OCI-LY7 (cell line): ENCODE measurements at regions not wholly inside any gene's neighbourhood (a gene's known extent, or its start where the extent isn't known, plus 50 kb on each side); places are given as distances from the start of the nearest gene placed in this dataset.
"Not testable (repeated sequence)": the region's sequence is repeated elsewhere in the genome, so short reads cannot be mapped to it uniquely, and the experiment has no call there.

Experiments used
- BruUV-seq: library from RNA; stranded (reverse); fragments of 400-500 nt; replicated peaks from 2 replicates; lab custom pipeline; 2021; lab: Mats Ljungman, UMichigan
- CTCF ChIA-PET: fragments of 300-600 bp; sonication (Branson Sonifier 250); formaldehyde crosslinking; loops from one replicate; lab custom pipeline; 2022; ENCODE audit warnings: antibody characterized with exemption; ENCODE audit not compliant: unreplicated experiment; lab: Charles Lee
- POLR2A ChIA-PET: fragments of 300-600 bp; sonication (Branson Sonifier 250); formaldehyde crosslinking; loops from one replicate; lab custom pipeline; 2022; ENCODE audit warnings: antibody characterized with exemption; lab: Charles Lee
- DNase-seq: peaks from one replicate; pipeline ENCODE4 v3.0.0-alpha.2; 2015; ENCODE audit warnings: low spot score
- H2AFZ ChIP-seq: fragments of 200-600 bp; sonication (generic), shearing (Covaris generic); 2 replicates; pipeline ENCODE4 v1.6.1; 2014; ENCODE audit warnings: mild to moderate bottlenecking, antibody characterized with exemption, low read length, moderate library complexity
- H3K27ac ChIP-seq: fragments of 200-600 bp; sonication (generic); 2 replicates; pipeline ENCODE4 v1.5.1; 2014; ENCODE audit warnings: mixed run types, low read depth, mild to moderate bottlenecking, moderate library complexity, low read length, inconsistent platforms; ENCODE audit not compliant: poor library complexity, severe bottlenecking
- H3K36me3 ChIP-seq: fragments of 200-600 bp; sonication (generic); 2 replicates; pipeline ENCODE4 v1.6.1; 2014; ENCODE audit warnings: mild to moderate bottlenecking, antibody characterized with exemption, low read length, moderate library complexity, mixed read lengths; ENCODE audit not compliant: insufficient read depth
- H3K4me1 ChIP-seq: fragments of 200-600 bp; sonication (generic); 2 replicates; pipeline ENCODE4 v1.5.1; 2014; ENCODE audit warnings: mild to moderate bottlenecking, low read length; ENCODE audit not compliant: insufficient read depth, poor library complexity, severe bottlenecking
- H3K4me2 ChIP-seq: fragments of 200-600 bp; sonication (generic); 2 replicates; pipeline ENCODE4 v1.6.1; 2014; ENCODE audit warnings: mild to moderate bottlenecking, low read length
- H3K4me3 ChIP-seq: fragments of 200-600 bp; sonication (generic); 2 replicates; pipeline ENCODE4 v1.5.1; 2014; ENCODE audit warnings: mild to moderate bottlenecking, low read depth, low read length; ENCODE audit not compliant: poor library complexity, severe bottlenecking
- H3K79me2 ChIP-seq: fragments of 200-600 bp; sonication (generic); 2 replicates; pipeline ENCODE4 v1.6.1; 2016; ENCODE audit warnings: low read depth, mild to moderate bottlenecking, low read length, moderate library complexity, mixed read lengths; ENCODE audit not compliant: insufficient read depth
- H3K9me2 ChIP-seq: fragments of 200-600 bp; sonication (generic); 2 replicates; pipeline ENCODE4 v1.6.1; 2016; ENCODE audit warnings: mild to moderate bottlenecking, low read length, mixed read lengths; ENCODE audit not compliant: insufficient read depth
- H3K9me3 ChIP-seq: fragments of 200-600 bp; sonication (generic); 2 replicates; pipeline ENCODE4 v1.6.1; 2014; ENCODE audit warnings: mild to moderate bottlenecking, mixed run types, low read length, mixed read lengths
- H4K20me1 ChIP-seq: fragments of 200-600 bp; sonication (generic); 2 replicates; pipeline ENCODE4 v1.6.1; 2014; ENCODE audit warnings: mild to moderate bottlenecking, antibody characterized with exemption, low read length, moderate library complexity, mixed read lengths; ENCODE audit not compliant: insufficient read depth
- EZH2phosphoT487 ChIP-seq: fragments of 200-600 bp; sonication (generic); IDR thresholded peaks from 2 replicates; pipeline ENCODE4 v1.6.1; 2018; ENCODE audit warnings: low read depth, borderline replicate concordance, mild to moderate bottlenecking, mixed run types, antibody characterized with exemption, low read length, moderate library complexity, mixed read lengths
- intact Hi-C: fragments of 100-400 bp; cut with micrococcal nuclease; formaldehyde crosslinking; loops from one replicate; pipeline ENCODE4 v1.10.0; 2022; ENCODE audit not compliant: unreplicated experiment
- TF ChIP-seq, protein P1 (sequence below): fragments of 200-600 bp; sonication (generic); conservative IDR thresholded peaks from 2 replicates; pipeline ENCODE4 v1.5.1; 2014; ENCODE audit warnings: mild to moderate bottlenecking, antibody characterized with exemption, low read length, moderate library complexity, mixed read lengths

DNA sequence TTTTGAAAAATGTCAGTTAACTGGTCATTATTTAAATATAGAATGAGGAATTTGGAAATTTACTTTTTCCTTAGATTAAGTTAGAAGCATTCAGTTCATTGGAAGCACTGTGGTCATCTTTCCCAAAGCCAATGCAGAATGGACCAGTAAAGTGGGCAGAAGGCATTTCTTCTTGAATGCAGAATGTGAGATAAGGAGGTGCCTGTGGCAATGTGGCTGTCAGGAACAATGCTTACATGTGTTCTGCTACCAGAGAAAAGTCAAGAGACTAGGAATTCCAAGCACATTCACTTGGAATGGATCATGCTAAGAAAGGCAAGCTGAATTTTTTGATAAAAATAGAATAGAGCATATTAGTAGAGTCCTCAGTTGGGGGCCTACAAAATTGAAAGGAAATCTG is 295.0 kb upstream of the KCNH7 start:
- no peak for DNase-seq
- no TSS peak for BruUV-seq
- no peaks in the 10 kb centered on the region for H3K36me3 ChIP-seq
- no peak overlapping the region for H3K4me2 ChIP-seq
- ChIA-PET CTCF (no interaction called here), POLR2A (interaction anchor here (0.6 kb wide), 1 partner anchor 30 kb away, joined by 3 read pairs; no protein-coding TSS in a partner anchor)
- H3K27ac ChIP-seq = no peak overlapping the region
- no peaks in the 10 kb centered on the region for H3K79me2 ChIP-seq
- TF ChIP-seq, protein P1, sequence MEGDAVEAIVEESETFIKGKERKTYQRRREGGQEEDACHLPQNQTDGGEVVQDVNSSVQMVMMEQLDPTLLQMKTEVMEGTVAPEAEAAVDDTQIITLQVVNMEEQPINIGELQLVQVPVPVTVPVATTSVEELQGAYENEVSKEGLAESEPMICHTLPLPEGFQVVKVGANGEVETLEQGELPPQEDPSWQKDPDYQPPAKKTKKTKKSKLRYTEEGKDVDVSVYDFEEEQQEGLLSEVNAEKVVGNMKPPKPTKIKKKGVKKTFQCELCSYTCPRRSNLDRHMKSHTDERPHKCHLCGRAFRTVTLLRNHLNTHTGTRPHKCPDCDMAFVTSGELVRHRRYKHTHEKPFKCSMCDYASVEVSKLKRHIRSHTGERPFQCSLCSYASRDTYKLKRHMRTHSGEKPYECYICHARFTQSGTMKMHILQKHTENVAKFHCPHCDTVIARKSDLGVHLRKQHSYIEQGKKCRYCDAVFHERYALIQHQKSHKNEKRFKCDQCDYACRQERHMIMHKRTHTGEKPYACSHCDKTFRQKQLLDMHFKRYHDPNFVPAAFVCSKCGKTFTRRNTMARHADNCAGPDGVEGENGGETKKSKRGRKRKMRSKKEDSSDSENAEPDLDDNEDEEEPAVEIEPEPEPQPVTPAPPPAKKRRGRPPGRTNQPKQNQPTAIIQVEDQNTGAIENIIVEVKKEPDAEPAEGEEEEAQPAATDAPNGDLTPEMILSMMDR = no peak
- TF ChIP-seq EZH2phosphoT487 = no peak
- intact Hi-C loops = loop anchor here (5.0 kb wide), 1 partner anchor 241 kb away; no protein-coding TSS in a partner anchor
- H4K20me1 ChIP-seq = no peaks in the 10 kb centered on the region
- H3K4me1 ChIP-seq = no peaks in the 10 kb centered on the region
- H3K9me3 ChIP-seq = no peaks in the 10 kb centered on the region
- H3K4me3 ChIP-seq = no peak overlapping the region
- H2AFZ ChIP-seq = no peak overlapping the region
- H3K9me2 ChIP-seq = no peaks in the 10 kb centered on the region

DNA sequence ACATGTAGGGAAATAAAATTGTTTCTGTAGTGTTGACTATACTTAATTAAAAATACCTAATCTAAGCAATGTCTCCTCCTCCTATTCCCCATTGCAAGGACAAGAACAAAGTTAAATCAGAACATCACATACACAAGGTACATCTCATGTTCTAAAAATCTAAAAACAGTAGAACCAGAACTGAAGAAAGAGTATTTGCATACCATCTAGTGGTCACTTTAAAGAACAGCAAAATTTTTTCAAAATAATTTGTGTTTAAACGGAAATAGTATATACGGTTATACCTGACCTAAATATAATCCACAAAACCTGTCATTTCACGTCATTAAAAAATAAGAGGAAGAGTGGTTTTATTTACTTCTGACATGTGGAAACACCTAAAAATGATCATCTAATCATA is 294.3 kb upstream of the KCNH7 start:
- Histone ChIP-seq H3K36me3 (no peaks in the 10 kb centered on the region), H3K27ac (no peak overlapping the region), H3K9me2 (no peaks in the 10 kb centered on the region), H3K79me2 (no peaks in the 10 kb centered on the region), H3K4me3 (no peak overlapping the region), H4K20me1 (no peaks in the 10 kb centered on the region), H3K4me1 (no peaks in the 10 kb centered on the region), H3K4me2 (no peak overlapping the region), H3K9me3 (no peaks in the 10 kb centered on the region), H2AFZ (no peak overlapping the region)
- no peak for DNase-seq
- CTCF ChIA-PET = no interaction called here
- intact Hi-C loops = loop anchor here (5.0 kb wide), 1 partner anchor 241 kb away; no protein-coding TSS in a partner anchor
- no TSS peak for BruUV-seq
- POLR2A ChIA-PET = no interaction called here
- TF ChIP-seq, protein P1 = peak; percentile 68
- TF ChIP-seq EZH2phosphoT487 = no peak

DNA sequence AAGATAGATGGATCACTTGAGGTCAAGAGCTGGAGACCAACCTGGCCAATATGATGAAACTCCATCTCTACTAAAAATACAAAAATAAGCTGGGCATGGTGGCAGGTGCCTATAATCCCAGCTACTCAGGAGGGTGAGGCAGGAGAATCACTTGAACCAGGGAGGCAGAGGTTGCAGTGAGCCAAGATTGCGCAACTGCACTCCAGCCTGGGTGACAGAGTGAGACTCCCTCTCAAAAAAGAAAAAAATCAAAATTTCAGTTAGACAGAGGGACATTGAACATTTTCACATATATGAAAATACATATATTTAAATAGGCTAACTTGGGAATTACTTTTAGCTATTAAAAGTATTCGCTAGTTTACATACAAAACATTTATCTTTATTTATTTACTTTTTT is 293.6 kb upstream of the KCNH7 start:
- CTCF ChIA-PET, H3K4me2 ChIP-seq, H4K20me1 ChIP-seq, H3K4me3 ChIP-seq, BruUV-seq, H3K36me3 ChIP-seq, H2AFZ ChIP-seq, DNase-seq, H3K79me2 ChIP-seq, H3K27ac ChIP-seq, H3K9me3 ChIP-seq, POLR2A ChIA-PET, H3K4me1 ChIP-seq, H3K9me2 ChIP-seq: not testable (repeated sequence)
- intact Hi-C loops = loop anchor here (5.0 kb wide), 1 partner anchor 240 kb away; no protein-coding TSS in a partner anchor
